ENCODE measurements at regions not wholly inside any gene's neighbourhood (a gene's known extent, or its start where the extent isn't known, plus 50 kb on each side); places are given as distances from the start of the nearest gene placed in this dataset.

- no peaks in the 10 kb centered on the region for H4K20me1 ChIP-seq (replicated peaks; ENCODE audit: control insufficient read depth, extremely low read depth, insufficient read depth, low read length)
- no peaks in the 10 kb centered on the region for H3K9me3 ChIP-seq (replicated peaks; ENCODE audit: control insufficient read depth, insufficient read depth, low read length)
- H2AFZ ChIP-seq (ENCODE audit: low read depth, low read length) = no peak overlapping the region
- dilution Hi-C loops (cut with MboI; ENCODE audit: extremely low pct_ligation_motif_present, low sequenced_read_pairs) = no loop called here
- no peak for DNase-seq (ENCODE audit: low read depth, low spot score)
- no TSS peak for BruUV-seq (replicated peaks)
- H3K27me3 ChIP-seq (ENCODE audit: control insufficient read depth in 2 of 2, insufficient read depth in 2 of 2, low read length in 2 of 2) = no peaks in the 10 kb centered on the region
- no peak overlapping the region for H3K4me3 ChIP-seq (replicated peaks in 1 of 3; ENCODE audit: insufficient read depth in 1 of 3, low read depth in 1 of 3, low read length in 3 of 3)
- H3K79me2 ChIP-seq (ENCODE audit: control insufficient read depth, insufficient read depth, low read length) = no peaks in the 10 kb centered on the region
- H3K4me2 ChIP-seq (ENCODE audit: insufficient read depth, low read length) = no peak overlapping the region
- no peak for TF ChIP-seq CTCF (IDR thresholded peaks at IDR 0.05; ENCODE audit: extremely low read depth in 1 of 2, insufficient read depth in 1 of 2, low read depth in 1 of 2, low read length in 2 of 2)
- TF ChIP-seq POLR2A (IDR thresholded peaks at IDR 0.05; ENCODE audit: low read depth, low read length) = no peak
- TF ChIP-seq FOS (IDR thresholded peaks at IDR 0.05; ENCODE audit: borderline replicate concordance, insufficient read depth, low read length) = no peak
- no peak for TF ChIP-seq JUN (IDR thresholded peaks at IDR 0.05; ENCODE audit: borderline replicate concordance, insufficient read depth, insufficient read length, low read depth)
- TF ChIP-seq MAX (IDR thresholded peaks at IDR 0.05; ENCODE audit: insufficient read depth, insufficient read length) = no peak
- no peak for TF ChIP-seq POLR2AphosphoS5 (IDR thresholded peaks at IDR 0.05; ENCODE audit: insufficient read depth, low read depth, low read length)
- no peak for TF ChIP-seq MYC (IDR thresholded peaks at IDR 0.05; ENCODE audit: low read depth, low read length)
- no peak for TF ChIP-seq EZH2 (IDR thresholded peaks at IDR 0.05; ENCODE audit: borderline replicate concordance, low read depth, low read length, severe bottlenecking)
- TF ChIP-seq GATA2 (IDR thresholded peaks at IDR 0.05; ENCODE audit: insufficient read depth, insufficient read length, low read depth, low read length) = no peak
- no peaks in the 10 kb centered on the region for H3K9me1 ChIP-seq (replicated peaks; ENCODE audit: control insufficient read depth, extremely low read depth, insufficient read depth, low read length)
- POLR2A ChIA-PET = no interaction called here
- no peaks in the 10 kb centered on the region for H3K36me3 ChIP-seq (ENCODE audit: control insufficient read depth in 2 of 2, extremely low read depth in 1 of 2, insufficient read depth in 2 of 2, low read length in 2 of 2)
- no peak overlapping the region for H3K27ac ChIP-seq (ENCODE audit: insufficient read depth, low read depth, low read length)
- H3K4me1 ChIP-seq (ENCODE audit: control insufficient read depth, extremely low read depth, insufficient read depth, low read length) = no peaks in the 10 kb centered on the region
- H3K9ac ChIP-seq (replicated peaks; ENCODE audit: extremely low read depth, insufficient read depth, low read length) = no peak overlapping the region
- FAIRE-seq = no peak
- intact Hi-C loops (cut with micrococcal nuclease) = no loop called here
- CTCF ChIA-PET = no interaction called here
These were observed 71.9 kb downstream of the DYRK2 start for GRCh38 chr12:67720351-67720856.
